Astrocyte of the spinal cord (primary cell): ENCODE measurements at regions not wholly inside any gene's neighbourhood (a gene's known extent, or its start where the extent isn't known, plus 50 kb on each side); places are given as distances from the start of the nearest gene placed in this dataset.

Experiments
- DNase-seq: peaks from one replicate; pipeline ENCODE4 v3.0.0; 2011; ENCODE audit warnings: low read depth, low spot score
- H3K4me3 ChIP-seq: 2 replicates; pipeline ENCODE4 v1.5.1; 2011; ENCODE audit warnings: low read depth, mild to moderate bottlenecking, low read length, moderate library complexity
- in situ Hi-C: cut with HindIII; loops from 2 replicates; pipeline ENCODE4 v1.10.0; 2017; ENCODE audit warnings: low sequenced_read_pairs
- TF ChIP-seq, protein P1 (sequence below): IDR thresholded peaks from 2 replicates; pipeline ENCODE4 v1.5.1; 2012; ENCODE audit warnings: low read depth, mild to moderate bottlenecking, low read length, inconsistent platforms

DNA sequence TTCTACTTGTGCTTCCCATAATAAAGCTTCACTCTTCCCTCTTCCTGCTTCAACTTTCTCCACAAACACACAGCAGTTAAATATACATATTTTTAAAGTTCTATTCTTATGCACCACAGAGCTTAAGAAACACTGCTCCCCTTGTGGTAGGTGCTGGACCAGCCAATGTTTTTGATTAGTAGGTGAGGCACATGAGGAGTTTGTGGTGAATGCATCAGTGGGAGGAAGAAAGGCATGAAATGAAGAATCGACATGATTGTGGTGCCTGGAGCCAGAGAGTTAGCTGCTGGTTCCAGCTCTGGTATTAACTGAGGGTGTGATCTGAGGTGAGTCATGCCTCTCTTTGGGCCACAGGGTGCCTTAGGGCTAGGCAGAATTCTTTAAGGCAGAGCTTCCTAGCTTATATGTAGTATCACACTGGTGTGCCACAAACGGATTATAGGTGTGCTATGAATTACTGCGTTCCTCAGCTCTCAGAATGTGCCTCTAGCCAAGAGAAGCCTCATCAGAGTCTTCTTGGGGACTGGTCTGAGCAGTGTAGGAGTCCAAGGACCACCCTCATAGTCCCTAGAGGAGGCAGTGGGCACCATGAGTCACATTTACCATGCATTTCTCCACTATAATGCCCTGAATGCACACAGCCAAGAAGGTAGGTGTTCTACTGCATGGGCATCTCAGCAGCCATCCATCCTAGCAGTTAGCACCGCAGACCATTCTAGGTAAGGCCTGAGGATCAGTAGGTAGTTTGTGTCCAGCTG, 97.4 kb upstream of the SGIP1 start:
- DNase-seq = peak; percentile 87
- no peak overlapping the region for H3K4me3 ChIP-seq
- in situ Hi-C loops = loop anchor here (25.0 kb wide), 1 partner anchor 174 kb away; no protein-coding TSS in a partner anchor
- TF ChIP-seq, protein P1, sequence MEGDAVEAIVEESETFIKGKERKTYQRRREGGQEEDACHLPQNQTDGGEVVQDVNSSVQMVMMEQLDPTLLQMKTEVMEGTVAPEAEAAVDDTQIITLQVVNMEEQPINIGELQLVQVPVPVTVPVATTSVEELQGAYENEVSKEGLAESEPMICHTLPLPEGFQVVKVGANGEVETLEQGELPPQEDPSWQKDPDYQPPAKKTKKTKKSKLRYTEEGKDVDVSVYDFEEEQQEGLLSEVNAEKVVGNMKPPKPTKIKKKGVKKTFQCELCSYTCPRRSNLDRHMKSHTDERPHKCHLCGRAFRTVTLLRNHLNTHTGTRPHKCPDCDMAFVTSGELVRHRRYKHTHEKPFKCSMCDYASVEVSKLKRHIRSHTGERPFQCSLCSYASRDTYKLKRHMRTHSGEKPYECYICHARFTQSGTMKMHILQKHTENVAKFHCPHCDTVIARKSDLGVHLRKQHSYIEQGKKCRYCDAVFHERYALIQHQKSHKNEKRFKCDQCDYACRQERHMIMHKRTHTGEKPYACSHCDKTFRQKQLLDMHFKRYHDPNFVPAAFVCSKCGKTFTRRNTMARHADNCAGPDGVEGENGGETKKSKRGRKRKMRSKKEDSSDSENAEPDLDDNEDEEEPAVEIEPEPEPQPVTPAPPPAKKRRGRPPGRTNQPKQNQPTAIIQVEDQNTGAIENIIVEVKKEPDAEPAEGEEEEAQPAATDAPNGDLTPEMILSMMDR = peak; percentile 63

DNA sequence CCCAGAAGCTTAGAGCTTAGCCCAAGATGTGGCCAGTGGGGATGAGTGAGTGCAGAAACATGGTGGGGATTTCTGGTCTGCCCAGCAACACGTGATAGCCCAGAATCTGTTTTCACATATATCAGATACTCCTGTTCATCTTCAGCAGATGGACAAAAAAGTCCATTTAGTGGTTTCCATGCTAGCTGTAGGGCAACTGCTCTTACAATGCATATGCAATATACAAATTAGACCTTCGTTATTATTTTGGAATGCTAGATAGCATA, 96.9 kb upstream of the SGIP1 start:
- in situ Hi-C loops = loop anchor here (25.0 kb wide), 1 partner anchor 175 kb away; no protein-coding TSS in a partner anchor
- TF ChIP-seq, protein P1 = no peak
- no peak for DNase-seq
- no peak overlapping the region for H3K4me3 ChIP-seq

DNA sequence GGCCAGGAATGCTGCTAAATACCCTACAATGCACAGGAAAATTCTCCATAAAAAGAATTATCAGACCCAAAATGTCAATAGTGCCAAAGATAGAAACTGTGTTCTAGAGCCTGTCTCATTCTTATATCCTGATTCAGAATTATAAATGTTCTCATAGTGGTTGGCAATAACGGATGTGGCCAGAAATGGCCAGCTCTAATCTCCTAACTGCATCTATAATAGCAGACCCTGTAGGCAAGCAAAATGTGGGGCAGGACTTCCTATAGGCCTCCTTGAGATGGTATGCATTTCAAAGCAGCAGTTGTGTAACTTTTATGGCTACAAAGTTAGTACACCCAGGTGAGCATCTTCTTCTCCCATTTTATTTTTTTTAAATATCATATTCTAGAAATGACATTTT, 95.9 kb upstream of the SGIP1 start:
- TF ChIP-seq, protein P1 = no peak
- no peak overlapping the region for H3K4me3 ChIP-seq
- in situ Hi-C loops = loop anchor here (25.0 kb wide), 1 partner anchor 176 kb away; no protein-coding TSS in a partner anchor
- no peak for DNase-seq

DNA sequence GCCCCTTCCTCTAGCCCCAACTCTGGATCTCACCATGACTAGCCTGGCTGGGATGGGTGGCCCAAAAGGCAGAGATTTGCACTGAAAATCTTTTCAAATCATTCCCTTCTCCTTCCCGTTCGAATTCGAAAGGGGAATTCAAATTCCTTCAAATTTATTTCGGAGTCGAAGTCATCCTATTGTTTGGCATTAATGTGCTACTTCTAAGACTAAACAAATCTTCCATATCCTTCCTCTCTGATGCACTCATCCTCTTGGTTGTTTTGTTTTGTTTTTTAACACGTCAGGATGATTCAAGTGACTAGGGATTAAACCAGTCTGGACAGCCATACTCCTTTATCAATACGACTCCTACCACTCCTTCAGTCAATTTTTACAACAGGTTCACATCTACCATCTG, 95.5 kb upstream of the SGIP1 start:
- no peak overlapping the region for H3K4me3 ChIP-seq
- in situ Hi-C loops = loop anchor here (25.0 kb wide), 1 partner anchor 176 kb away; no protein-coding TSS in a partner anchor
- DNase-seq = no peak
- TF ChIP-seq, protein P1 = no peak

DNA sequence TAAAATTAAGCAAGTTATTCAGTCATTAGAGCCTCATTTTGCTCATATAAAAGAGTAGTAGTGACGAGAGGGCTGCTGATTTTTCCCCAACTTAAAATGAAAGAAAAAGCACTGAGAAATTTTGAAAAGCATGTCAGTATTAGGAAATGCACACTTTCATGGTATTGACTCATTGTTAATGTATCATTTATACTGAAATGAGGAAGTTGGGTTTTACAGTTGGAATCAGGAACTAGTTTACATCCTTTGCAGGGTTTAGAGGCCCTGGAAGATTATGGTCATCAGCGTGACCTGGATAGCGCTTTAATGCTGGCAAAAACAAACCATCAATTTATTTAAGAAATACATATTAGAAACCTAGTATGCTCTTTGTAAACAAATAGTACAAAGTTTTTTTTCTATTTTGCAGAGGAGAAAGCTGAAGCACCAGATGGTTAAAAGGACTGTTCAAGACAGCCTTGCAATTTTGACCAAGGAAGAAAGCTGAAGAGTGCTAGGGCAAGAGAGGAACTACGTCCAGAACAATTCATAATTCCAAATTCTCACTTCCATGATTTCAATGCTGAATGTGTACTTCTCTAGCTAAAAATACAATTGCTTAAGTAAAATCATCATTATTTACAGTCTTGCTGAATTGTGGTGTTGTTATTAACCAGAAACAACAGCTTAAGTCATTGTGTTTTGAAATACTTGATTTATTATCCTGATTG, 94.8 kb upstream of the SGIP1 start:
- peak; percentile 16 for DNase-seq
- no peak overlapping the region for H3K4me3 ChIP-seq
- in situ Hi-C loops = loop anchor here (25.0 kb wide), 1 partner anchor 177 kb away; no protein-coding TSS in a partner anchor
- TF ChIP-seq, protein P1 = no peak

DNA sequence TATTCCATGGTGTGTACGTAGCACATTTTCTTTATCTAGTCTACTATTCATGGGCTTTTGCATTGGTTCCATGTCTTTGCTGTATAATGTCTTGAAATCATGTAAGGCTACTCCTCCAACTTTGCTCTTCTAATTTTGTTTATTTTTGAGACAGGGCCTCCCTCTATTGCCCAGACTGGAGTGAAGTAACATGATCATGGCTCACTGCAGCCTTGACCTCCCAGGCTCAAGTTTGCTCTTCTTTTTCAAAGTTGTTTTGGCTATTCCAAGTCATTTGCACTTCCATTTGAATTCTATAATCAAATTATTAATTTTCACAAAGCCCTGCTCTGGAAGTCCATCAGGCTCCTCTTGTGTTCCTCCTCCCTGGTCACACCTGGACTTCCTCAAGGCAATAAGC, 90.2 kb upstream of the SGIP1 start:
- TF ChIP-seq, protein P1 = no peak
- in situ Hi-C loops = loop anchor here (25.0 kb wide), 1 partner anchor 181 kb away; no protein-coding TSS in a partner anchor
- no peak for DNase-seq

More for the DNA sequence above, 90.2 kb upstream of the SGIP1 start:
- no peak overlapping the region for H3K4me3 ChIP-seq
